HEK293 (cell line): ENCODE measurements at regions not wholly inside any gene's neighbourhood (a gene's known extent, or its start where the extent isn't known, plus 50 kb on each side); places are given as distances from the start of the nearest gene placed in this dataset.

Experiments used
- ZNF776 ChIP-seq: fragments of 450-650 bp; formaldehyde crosslinking; IDR thresholded peaks from 2 replicates; pipeline ENCODE4 v1.5.0; 2017; ENCODE audit warnings: missing biosample characterization, missing genetic modification characterization, borderline replicate concordance
- TF ChIP-seq, protein P1 (sequence below): fragments of 450-650 bp; formaldehyde crosslinking; IDR thresholded peaks from 2 replicates; pipeline ENCODE4 v1.5.1; 2016; ENCODE audit warnings: missing biosample characterization, missing genetic modification characterization
- TF ChIP-seq, protein P2 (sequence below): fragments of 450-650 bp; formaldehyde crosslinking; IDR thresholded peaks from 2 replicates; pipeline ENCODE4; 2016; ENCODE audit warnings: missing biosample characterization, missing genetic modification characterization
- TF ChIP-seq, protein P3 (sequence below): fragments of 450-650 bp; formaldehyde crosslinking; IDR thresholded peaks from 2 replicates; pipeline ENCODE4 v1.5.1; 2017; ENCODE audit warnings: missing biosample characterization, mild to moderate bottlenecking, missing genetic modification characterization, moderate library complexity
- TF ChIP-seq, protein P4 (sequence below): fragments of 450-650 bp; formaldehyde crosslinking; IDR thresholded peaks from 2 replicates; pipeline ENCODE4 v1.5.1; 2016; ENCODE audit warnings: missing biosample characterization, missing genetic modification characterization

DNA sequence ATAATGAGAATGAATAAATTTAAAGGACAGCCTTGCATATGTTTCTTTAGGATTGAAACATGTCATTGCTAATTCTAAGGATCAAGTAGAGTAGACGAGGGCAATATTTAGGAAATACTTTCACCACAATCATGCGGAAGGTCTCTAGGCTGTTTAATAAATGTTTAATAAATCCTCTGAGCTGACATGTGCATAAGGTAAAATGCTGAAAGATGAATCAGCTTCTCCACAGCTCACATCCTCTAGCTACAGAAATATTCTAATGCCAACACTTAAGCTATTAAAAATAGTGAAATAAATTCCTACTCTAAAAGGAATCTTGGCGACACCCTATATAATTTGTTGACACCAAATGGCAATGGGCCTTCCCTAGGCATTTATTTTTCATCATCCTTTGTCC lies 407.3 kb downstream of the TBL1XR1 start:
- TF ChIP-seq, protein P1, sequence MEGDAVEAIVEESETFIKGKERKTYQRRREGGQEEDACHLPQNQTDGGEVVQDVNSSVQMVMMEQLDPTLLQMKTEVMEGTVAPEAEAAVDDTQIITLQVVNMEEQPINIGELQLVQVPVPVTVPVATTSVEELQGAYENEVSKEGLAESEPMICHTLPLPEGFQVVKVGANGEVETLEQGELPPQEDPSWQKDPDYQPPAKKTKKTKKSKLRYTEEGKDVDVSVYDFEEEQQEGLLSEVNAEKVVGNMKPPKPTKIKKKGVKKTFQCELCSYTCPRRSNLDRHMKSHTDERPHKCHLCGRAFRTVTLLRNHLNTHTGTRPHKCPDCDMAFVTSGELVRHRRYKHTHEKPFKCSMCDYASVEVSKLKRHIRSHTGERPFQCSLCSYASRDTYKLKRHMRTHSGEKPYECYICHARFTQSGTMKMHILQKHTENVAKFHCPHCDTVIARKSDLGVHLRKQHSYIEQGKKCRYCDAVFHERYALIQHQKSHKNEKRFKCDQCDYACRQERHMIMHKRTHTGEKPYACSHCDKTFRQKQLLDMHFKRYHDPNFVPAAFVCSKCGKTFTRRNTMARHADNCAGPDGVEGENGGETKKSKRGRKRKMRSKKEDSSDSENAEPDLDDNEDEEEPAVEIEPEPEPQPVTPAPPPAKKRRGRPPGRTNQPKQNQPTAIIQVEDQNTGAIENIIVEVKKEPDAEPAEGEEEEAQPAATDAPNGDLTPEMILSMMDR (tag by site-specific recombination), result no peak
- TF ChIP-seq, protein P2, sequence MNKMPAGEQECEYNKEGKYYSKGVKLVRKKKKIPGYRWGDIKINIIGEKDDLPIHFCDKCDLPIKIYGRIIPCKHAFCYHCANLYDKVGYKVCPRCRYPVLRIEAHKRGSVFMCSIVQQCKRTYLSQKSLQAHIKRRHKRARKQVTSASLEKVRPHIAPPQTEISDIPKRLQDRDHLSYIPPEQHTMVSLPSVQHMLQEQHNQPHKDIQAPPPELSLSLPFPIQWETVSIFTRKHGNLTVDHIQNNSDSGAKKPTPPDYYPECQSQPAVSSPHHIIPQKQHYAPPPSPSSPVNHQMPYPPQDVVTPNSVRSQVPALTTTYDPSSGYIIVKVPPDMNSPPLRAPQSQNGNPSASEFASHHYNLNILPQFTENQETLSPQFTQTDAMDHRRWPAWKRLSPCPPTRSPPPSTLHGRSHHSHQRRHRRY (tag by site-specific recombination), result no peak
- TF ChIP-seq, protein P3, sequence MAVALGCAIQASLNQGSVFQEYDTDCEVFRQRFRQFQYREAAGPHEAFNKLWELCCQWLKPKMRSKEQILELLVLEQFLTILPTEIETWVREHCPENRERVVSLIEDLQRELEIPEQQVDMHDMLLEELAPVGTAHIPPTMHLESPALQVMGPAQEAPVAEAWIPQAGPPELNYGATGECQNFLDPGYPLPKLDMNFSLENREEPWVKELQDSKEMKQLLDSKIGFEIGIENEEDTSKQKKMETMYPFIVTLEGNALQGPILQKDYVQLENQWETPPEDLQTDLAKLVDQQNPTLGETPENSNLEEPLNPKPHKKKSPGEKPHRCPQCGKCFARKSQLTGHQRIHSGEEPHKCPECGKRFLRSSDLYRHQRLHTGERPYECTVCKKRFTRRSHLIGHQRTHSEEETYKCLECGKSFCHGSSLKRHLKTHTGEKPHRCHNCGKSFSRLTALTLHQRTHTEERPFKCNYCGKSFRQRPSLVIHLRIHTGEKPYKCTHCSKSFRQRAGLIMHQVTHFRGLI (tag by site-specific recombination), result no peak
- TF ChIP-seq, protein P4, sequence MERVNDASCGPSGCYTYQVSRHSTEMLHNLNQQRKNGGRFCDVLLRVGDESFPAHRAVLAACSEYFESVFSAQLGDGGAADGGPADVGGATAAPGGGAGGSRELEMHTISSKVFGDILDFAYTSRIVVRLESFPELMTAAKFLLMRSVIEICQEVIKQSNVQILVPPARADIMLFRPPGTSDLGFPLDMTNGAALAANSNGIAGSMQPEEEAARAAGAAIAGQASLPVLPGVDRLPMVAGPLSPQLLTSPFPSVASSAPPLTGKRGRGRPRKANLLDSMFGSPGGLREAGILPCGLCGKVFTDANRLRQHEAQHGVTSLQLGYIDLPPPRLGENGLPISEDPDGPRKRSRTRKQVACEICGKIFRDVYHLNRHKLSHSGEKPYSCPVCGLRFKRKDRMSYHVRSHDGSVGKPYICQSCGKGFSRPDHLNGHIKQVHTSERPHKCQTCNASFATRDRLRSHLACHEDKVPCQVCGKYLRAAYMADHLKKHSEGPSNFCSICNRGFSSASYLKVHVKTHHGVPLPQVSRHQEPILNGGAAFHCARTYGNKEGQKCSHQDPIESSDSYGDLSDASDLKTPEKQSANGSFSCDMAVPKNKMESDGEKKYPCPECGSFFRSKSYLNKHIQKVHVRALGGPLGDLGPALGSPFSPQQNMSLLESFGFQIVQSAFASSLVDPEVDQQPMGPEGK (tag by site-specific recombination), result no peak
- no peak for TF ChIP-seq ZNF776
